ENCODE measurements at regions not wholly inside any gene's neighbourhood (a gene's known extent, or its start where the extent isn't known, plus 50 kb on each side); places are given as distances from the start of the nearest gene placed in this dataset.

GRCh38 chr12:77746096-77746495 lies 84.6 kb upstream of the NAV3 start:
- Histone ChIP-seq H2AFZ (ENCODE audit: low read length, unreplicated experiment) (no peak overlapping the region), H3K36me3 (ENCODE audit: insufficient read depth, low read length) (no peaks in the 10 kb centered on the region), H3K4me3 (ENCODE audit: low read depth, low read length) (no peak overlapping the region), H3K27ac (ENCODE audit: low read depth, low read length) (no peak overlapping the region), H3K4me1 (ENCODE audit: control insufficient read depth, insufficient read depth, low read length, unreplicated experiment) (no peaks in the 10 kb centered on the region), H3K27me3 (ENCODE audit: insufficient read depth, low read length) (no peaks in the 10 kb centered on the region), H3K79me2 (ENCODE audit: control insufficient read depth, insufficient read depth, low read length, unreplicated experiment) (no peaks in the 10 kb centered on the region)

GRCh38 chr12:77745624-77746023 lies 85.1 kb upstream of the NAV3 start:
- Histone ChIP-seq H3K4me1 (ENCODE audit: control insufficient read depth, insufficient read depth, low read length, unreplicated experiment) (no peaks in the 10 kb centered on the region), H3K27me3 (ENCODE audit: insufficient read depth, low read length) (no peaks in the 10 kb centered on the region), H3K79me2 (ENCODE audit: control insufficient read depth, insufficient read depth, low read length, unreplicated experiment) (no peaks in the 10 kb centered on the region), H2AFZ (ENCODE audit: low read length, unreplicated experiment) (no peak overlapping the region), H3K27ac (ENCODE audit: low read depth, low read length) (no peak overlapping the region), H3K36me3 (ENCODE audit: insufficient read depth, low read length) (no peaks in the 10 kb centered on the region), H3K4me3 (ENCODE audit: low read depth, low read length) (no peak overlapping the region)

- Histone ChIP-seq H3K36me3 (ENCODE audit: insufficient read depth, low read length) (no peaks in the 10 kb centered on the region), H3K27me3 (ENCODE audit: insufficient read depth, low read length) (no peaks in the 10 kb centered on the region), H3K27ac (ENCODE audit: low read depth, low read length) (no peak overlapping the region), H2AFZ (ENCODE audit: low read length, unreplicated experiment) (no peak overlapping the region), H3K79me2 (ENCODE audit: control insufficient read depth, insufficient read depth, low read length, unreplicated experiment) (no peaks in the 10 kb centered on the region), H3K4me1 (ENCODE audit: control insufficient read depth, insufficient read depth, low read length, unreplicated experiment) (no peaks in the 10 kb centered on the region), H3K4me3 (ENCODE audit: low read depth, low read length) (no peak overlapping the region)
These were observed 88.1 kb upstream of the NAV3 start for GRCh38 chr12:77742631-77743030.

GRCh38 chr12:77741974-77742517 lies 88.6 kb upstream of the NAV3 start:
- no peaks in the 10 kb centered on the region for H3K79me2 ChIP-seq (ENCODE audit: control insufficient read depth, insufficient read depth, low read length, unreplicated experiment)
- no peaks in the 10 kb centered on the region for H3K4me1 ChIP-seq (ENCODE audit: control insufficient read depth, insufficient read depth, low read length, unreplicated experiment)
- H3K27me3 ChIP-seq (ENCODE audit: insufficient read depth, low read length), result no peaks in the 10 kb centered on the region
- H3K4me3 ChIP-seq (ENCODE audit: low read depth, low read length), result no peak overlapping the region
- no peaks in the 10 kb centered on the region for H3K36me3 ChIP-seq (ENCODE audit: insufficient read depth, low read length)
- H3K27ac ChIP-seq (ENCODE audit: low read depth, low read length), result no peak overlapping the region
- no peak overlapping the region for H2AFZ ChIP-seq (ENCODE audit: low read length, unreplicated experiment)

- Histone ChIP-seq H3K27me3 (ENCODE audit: insufficient read depth, low read length) (no peaks in the 10 kb centered on the region), H3K4me1 (ENCODE audit: control insufficient read depth, insufficient read depth, low read length, unreplicated experiment) (peaks cover 11% of the 10 kb centered on the region), H2AFZ (ENCODE audit: low read length, unreplicated experiment) (no peak overlapping the region), H3K27ac (ENCODE audit: low read depth, low read length) (no peak overlapping the region), H3K4me3 (ENCODE audit: low read depth, low read length) (no peak overlapping the region), H3K79me2 (ENCODE audit: control insufficient read depth, insufficient read depth, low read length, unreplicated experiment) (no peaks in the 10 kb centered on the region), H3K36me3 (ENCODE audit: insufficient read depth, low read length) (no peaks in the 10 kb centered on the region)
These were observed 94.3 kb upstream of the NAV3 start for GRCh38 chr12:77736219-77736965.

GRCh38 chr12:77734214-77734883 lies 96.3 kb upstream of the NAV3 start:
- no peaks in the 10 kb centered on the region for H3K27me3 ChIP-seq (ENCODE audit: insufficient read depth, low read length)

GRCh38 chr12:77728018-77728417 lies 102.7 kb upstream of the NAV3 start:
- Histone ChIP-seq H3K36me3 (ENCODE audit: insufficient read depth, low read length) (no peaks in the 10 kb centered on the region), H3K79me2 (ENCODE audit: control insufficient read depth, insufficient read depth, low read length, unreplicated experiment) (no peaks in the 10 kb centered on the region), H2AFZ (ENCODE audit: low read length, unreplicated experiment) (no peak overlapping the region), H3K27ac (ENCODE audit: low read depth, low read length) (no peak overlapping the region), H3K4me1 (ENCODE audit: control insufficient read depth, insufficient read depth, low read length, unreplicated experiment) (no peaks in the 10 kb centered on the region), H3K4me3 (ENCODE audit: low read depth, low read length) (no peak overlapping the region), H3K27me3 (ENCODE audit: insufficient read depth, low read length) (no peaks in the 10 kb centered on the region)

More at GRCh38 chr12:77734214-77734883, 96.3 kb upstream of the NAV3 start:
- Histone ChIP-seq H3K79me2 (ENCODE audit: control insufficient read depth, insufficient read depth, low read length, unreplicated experiment) (no peaks in the 10 kb centered on the region), H2AFZ (ENCODE audit: low read length, unreplicated experiment) (peak overlapping the region; percentile 19), H3K4me3 (ENCODE audit: low read depth, low read length) (no peak overlapping the region), H3K27ac (ENCODE audit: low read depth, low read length) (no peak overlapping the region), H3K36me3 (ENCODE audit: insufficient read depth, low read length) (no peaks in the 10 kb centered on the region), H3K4me1 (ENCODE audit: control insufficient read depth, insufficient read depth, low read length, unreplicated experiment) (peaks cover 11% of the 10 kb centered on the region)

GRCh38 chr12:77727442-77728001 lies 103.2 kb upstream of the NAV3 start:
- Histone ChIP-seq H3K79me2 (ENCODE audit: control insufficient read depth, insufficient read depth, low read length, unreplicated experiment) (no peaks in the 10 kb centered on the region), H3K36me3 (ENCODE audit: insufficient read depth, low read length) (no peaks in the 10 kb centered on the region), H2AFZ (ENCODE audit: low read length, unreplicated experiment) (no peak overlapping the region), H3K4me3 (ENCODE audit: low read depth, low read length) (no peak overlapping the region), H3K27ac (ENCODE audit: low read depth, low read length) (no peak overlapping the region), H3K27me3 (ENCODE audit: insufficient read depth, low read length) (no peaks in the 10 kb centered on the region), H3K4me1 (ENCODE audit: control insufficient read depth, insufficient read depth, low read length, unreplicated experiment) (no peaks in the 10 kb centered on the region)

- Histone ChIP-seq H3K27me3 (ENCODE audit: insufficient read depth, low read length) (no peaks in the 10 kb centered on the region), H3K36me3 (ENCODE audit: insufficient read depth, low read length) (no peaks in the 10 kb centered on the region), H3K79me2 (ENCODE audit: control insufficient read depth, insufficient read depth, low read length, unreplicated experiment) (no peaks in the 10 kb centered on the region), H2AFZ (ENCODE audit: low read length, unreplicated experiment) (no peak overlapping the region), H3K4me1 (ENCODE audit: control insufficient read depth, insufficient read depth, low read length, unreplicated experiment) (no peaks in the 10 kb centered on the region), H3K27ac (ENCODE audit: low read depth, low read length) (no peak overlapping the region), H3K4me3 (ENCODE audit: low read depth, low read length) (no peak overlapping the region)
These were observed 105.1 kb upstream of the NAV3 start for GRCh38 chr12:77725611-77726010.

- Histone ChIP-seq H3K27ac (ENCODE audit: low read depth, low read length) (no peak overlapping the region), H3K27me3 (ENCODE audit: insufficient read depth, low read length) (no peaks in the 10 kb centered on the region), H3K79me2 (ENCODE audit: control insufficient read depth, insufficient read depth, low read length, unreplicated experiment) (no peaks in the 10 kb centered on the region), H3K4me3 (ENCODE audit: low read depth, low read length) (no peak overlapping the region), H3K4me1 (ENCODE audit: control insufficient read depth, insufficient read depth, low read length, unreplicated experiment) (no peaks in the 10 kb centered on the region), H2AFZ (ENCODE audit: low read length, unreplicated experiment) (no peak overlapping the region), H3K36me3 (ENCODE audit: insufficient read depth, low read length) (no peaks in the 10 kb centered on the region)
These were observed 106.2 kb upstream of the NAV3 start for GRCh38 chr12:77724367-77724957.
